AG09309 (cell line): ENCODE measurements at regions not wholly inside any gene's neighbourhood (a gene's known extent, or its start where the extent isn't known, plus 50 kb on each side); places are given as distances from the start of the nearest gene placed in this dataset.
"Not testable (repeated sequence)": the region's sequence is repeated elsewhere in the genome, so short reads cannot be mapped to it uniquely, and the experiment has no call there.

Experiments used
- DNase-seq: peaks from one replicate; pipeline ENCODE4 v3.0.0-alpha.2; 2010; ENCODE audit warnings: low read depth
- H3K4me3 ChIP-seq: 2 replicates; pipeline ENCODE4 v1.5.1; 2011; ENCODE audit warnings: mild to moderate bottlenecking, low read depth, low read length, moderate library complexity; ENCODE audit not compliant: control insufficient read depth
- CTCF ChIP-seq: IDR thresholded peaks from 2 replicates; pipeline ENCODE4 v1.5.1; 2011; ENCODE audit warnings: mild to moderate bottlenecking, low read depth, low read length, inconsistent platforms; ENCODE audit not compliant: insufficient read depth, control insufficient read depth; ENCODE audit errors: missing control alignments

- peak; percentile 88 for DNase-seq
- no peak for TF ChIP-seq CTCF
- H3K4me3 ChIP-seq: no peak overlapping the region
Measured at GRCh38 chr6:100084316-100084990, 90.4 kb upstream of the MCHR2 start.

GRCh38 chr6:100078509-100078908 is 84.5 kb upstream of the MCHR2 start:
- TF ChIP-seq CTCF: peak; percentile 82
- no peak for DNase-seq

GRCh38 chr6:100065348-100065747 is 71.3 kb upstream of the MCHR2 start:
- no peak overlapping the region for H3K4me3 ChIP-seq

More at GRCh38 chr6:100078509-100078908, 84.5 kb upstream of the MCHR2 start:
- H3K4me3 ChIP-seq: no peak overlapping the region

GRCh38 chr6:100062621-100063020 is 68.6 kb upstream of the MCHR2 start:
- no peak overlapping the region for H3K4me3 ChIP-seq
- DNase-seq: no peak
- TF ChIP-seq CTCF: no peak

More at GRCh38 chr6:100065348-100065747, 71.3 kb upstream of the MCHR2 start:
- TF ChIP-seq CTCF: no peak
- DNase-seq: no peak

- no peak for DNase-seq
- no peak for TF ChIP-seq CTCF
- no peak overlapping the region for H3K4me3 ChIP-seq
Measured at GRCh38 chr6:100057941-100058340, 63.9 kb upstream of the MCHR2 start.

- no peak for TF ChIP-seq CTCF
- H3K4me3 ChIP-seq: no peak overlapping the region
- no peak for DNase-seq
Measured at GRCh38 chr6:100050550-100050949, 56.5 kb upstream of the MCHR2 start.

GRCh38 chr6:100043961-100044360 is 49.9 kb upstream of the MCHR2 start:
- H3K4me3 ChIP-seq, DNase-seq: not testable (repeated sequence)
